ENCODE measurements at regions not wholly inside any gene's neighbourhood (a gene's known extent, or its start where the extent isn't known, plus 50 kb on each side); places are given as distances from the start of the nearest gene placed in this dataset.

DNA sequence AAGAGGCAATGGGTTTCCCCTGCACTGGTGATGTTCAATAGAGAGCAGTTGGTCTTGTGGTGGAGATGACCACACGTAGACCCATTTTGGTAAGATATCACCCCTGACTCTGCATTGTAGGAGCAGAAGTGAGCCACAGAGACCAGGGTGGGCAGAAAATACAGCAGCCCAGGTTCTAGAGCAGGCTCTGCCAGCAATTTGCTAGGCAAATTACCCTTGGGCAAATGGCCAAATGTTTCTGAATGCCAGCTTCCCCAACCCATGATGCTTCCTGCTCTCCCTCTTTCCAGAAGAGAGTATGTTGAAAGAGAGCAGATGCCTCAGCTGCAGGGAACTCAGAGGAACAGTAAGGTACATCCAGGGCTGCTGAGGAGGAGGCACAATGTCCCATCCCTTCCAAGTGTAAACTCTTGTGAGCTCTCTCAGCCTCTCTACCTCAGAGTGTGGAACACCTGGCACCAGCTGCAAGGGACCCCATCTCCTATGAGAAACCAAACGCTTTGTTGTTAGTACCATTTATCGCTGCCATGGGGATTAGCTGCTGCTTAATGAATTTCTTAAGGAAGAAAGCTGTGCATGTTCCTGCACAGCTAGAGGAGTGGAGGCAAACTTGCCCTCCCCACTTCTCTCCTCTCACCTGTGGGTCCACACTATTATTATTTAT lies 317.5 kb upstream of the MOCS1 start:
- no peak overlapping the region for H2BK20ac ChIP-seq (ENCODE audit: low read depth, low read length)
- H3K27me3 ChIP-seq (ENCODE audit: control insufficient read depth, insufficient read depth, low read length) = no peaks in the 10 kb centered on the region
- no TSS peak for BruUV-seq (replicated peaks)
- no peak overlapping the region for H3K4me2 ChIP-seq (ENCODE audit: low read depth, low read length)
- no peaks in the 10 kb centered on the region for H3K79me1 ChIP-seq (ENCODE audit: low read depth in 1 of 2, low read length in 2 of 2)
- no peak overlapping the region for H2AFZ ChIP-seq (replicated peaks; ENCODE audit: low read length, poor library complexity)
- no peak overlapping the region for H3K14ac ChIP-seq (replicated peaks; ENCODE audit: low read depth, low read length)
- H3K9ac ChIP-seq (ENCODE audit: low read depth, low read length) = no peak overlapping the region
- no peak overlapping the region for H2AK5ac ChIP-seq (ENCODE audit: low read depth, low read length)
- no peak overlapping the region for H3K27ac ChIP-seq (ENCODE audit: insufficient read depth, low read length)
- no peaks in the 10 kb centered on the region for H3K4me1 ChIP-seq (ENCODE audit: control insufficient read depth, insufficient read depth, low read length)
- CTCF ChIA-PET = no interaction called here
- no peaks in the 10 kb centered on the region for H4K20me1 ChIP-seq (ENCODE audit: insufficient read depth, low read length)
- no peak overlapping the region for H3K18ac ChIP-seq (ENCODE audit: low read depth, low read length)
- no peak for DNase-seq
- intact Hi-C loops (cut with micrococcal nuclease) (no loop called here), dilution Hi-C loops (cut with HindIII; ENCODE audit: low sequenced_read_pairs, unreplicated experiment) (no loop called here), in situ Hi-C loops (cut with MboI; ENCODE audit: low sequenced_read_pairs) (no loop called here)
- POLR2A ChIA-PET (ENCODE audit: unreplicated experiment) = no interaction called here
- 20% methylated on average over 1 of the region's 3 CpGs; no CpG with 5 or more reads in 1 of the 2 experiments for WGBS, 2 experiments (ENCODE audit: extremely low coverage in 2 of 2, insufficient read length in 1 of 2)
- H4K5ac ChIP-seq (ENCODE audit: low read depth, low read length) = no peak overlapping the region
- no peak overlapping the region for H3K56ac ChIP-seq (ENCODE audit: extremely low read depth, insufficient read depth, low read length)
- no peaks in the 10 kb centered on the region for H3K36me3 ChIP-seq (ENCODE audit: control insufficient read depth, insufficient read depth, low read length)
- H3K9me3 ChIP-seq (ENCODE audit: control insufficient read depth, insufficient read depth, low read length) = no peaks in the 10 kb centered on the region; the same call in 1 of the 2 replicates
- no peaks in the 10 kb centered on the region for H3K9me1 ChIP-seq (ENCODE audit: insufficient read depth, low read length)
- TF ChIP-seq CHD1 (IDR thresholded peaks at IDR 0.05; ENCODE audit: low read depth, low read length) (no peak), NFE2L2 (IDR thresholded peaks at IDR 0.05; ENCODE audit: low read depth, low read length) (no peak), FOS (IDR thresholded peaks at IDR 0.05; ENCODE audit: low read depth, low read length) (no peak), RFX5 (IDR thresholded peaks at IDR 0.05; ENCODE audit: low read depth, low read length) (no peak), POLR2A (IDR thresholded peaks at IDR 0.05; ENCODE audit: low read depth, low read length) (no peak), RCOR1 (IDR thresholded peaks at IDR 0.05; ENCODE audit: insufficient replicate concordance, low read length) (no peak), CEBPB (IDR thresholded peaks at IDR 0.05; ENCODE audit: low read depth, low read length) (no peak), SMC3 (IDR thresholded peaks at IDR 0.05; ENCODE audit: low read depth, low read length) (no peak), BHLHE40 (IDR thresholded peaks at IDR 0.05; ENCODE audit: low read depth, low read length) (no peak), MXI1 (IDR thresholded peaks at IDR 0.05; ENCODE audit: borderline replicate concordance, low read depth, low read length) (no peak), MAZ (IDR thresholded peaks at IDR 0.05; ENCODE audit: borderline replicate concordance, low read depth, low read length) (no peak), MAFK (IDR thresholded peaks at IDR 0.05; ENCODE audit: low read depth, low read length) (no peak), RAD21 (IDR thresholded peaks at IDR 0.05; ENCODE audit: low read length) (no peak)
- TF ChIP-seq, protein P1, sequence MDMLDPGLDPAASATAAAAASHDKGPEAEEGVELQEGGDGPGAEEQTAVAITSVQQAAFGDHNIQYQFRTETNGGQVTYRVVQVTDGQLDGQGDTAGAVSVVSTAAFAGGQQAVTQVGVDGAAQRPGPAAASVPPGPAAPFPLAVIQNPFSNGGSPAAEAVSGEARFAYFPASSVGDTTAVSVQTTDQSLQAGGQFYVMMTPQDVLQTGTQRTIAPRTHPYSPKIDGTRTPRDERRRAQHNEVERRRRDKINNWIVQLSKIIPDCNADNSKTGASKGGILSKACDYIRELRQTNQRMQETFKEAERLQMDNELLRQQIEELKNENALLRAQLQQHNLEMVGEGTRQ (IDR thresholded peaks at IDR 0.05; ENCODE audit: low read depth, low read length) = no peak
- TF ChIP-seq, protein P2, sequence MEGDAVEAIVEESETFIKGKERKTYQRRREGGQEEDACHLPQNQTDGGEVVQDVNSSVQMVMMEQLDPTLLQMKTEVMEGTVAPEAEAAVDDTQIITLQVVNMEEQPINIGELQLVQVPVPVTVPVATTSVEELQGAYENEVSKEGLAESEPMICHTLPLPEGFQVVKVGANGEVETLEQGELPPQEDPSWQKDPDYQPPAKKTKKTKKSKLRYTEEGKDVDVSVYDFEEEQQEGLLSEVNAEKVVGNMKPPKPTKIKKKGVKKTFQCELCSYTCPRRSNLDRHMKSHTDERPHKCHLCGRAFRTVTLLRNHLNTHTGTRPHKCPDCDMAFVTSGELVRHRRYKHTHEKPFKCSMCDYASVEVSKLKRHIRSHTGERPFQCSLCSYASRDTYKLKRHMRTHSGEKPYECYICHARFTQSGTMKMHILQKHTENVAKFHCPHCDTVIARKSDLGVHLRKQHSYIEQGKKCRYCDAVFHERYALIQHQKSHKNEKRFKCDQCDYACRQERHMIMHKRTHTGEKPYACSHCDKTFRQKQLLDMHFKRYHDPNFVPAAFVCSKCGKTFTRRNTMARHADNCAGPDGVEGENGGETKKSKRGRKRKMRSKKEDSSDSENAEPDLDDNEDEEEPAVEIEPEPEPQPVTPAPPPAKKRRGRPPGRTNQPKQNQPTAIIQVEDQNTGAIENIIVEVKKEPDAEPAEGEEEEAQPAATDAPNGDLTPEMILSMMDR (conservative IDR thresholded peaks at IDR 0.05; ENCODE audit: low read depth, low read length) = no peak
- TF ChIP-seq, protein P3, sequence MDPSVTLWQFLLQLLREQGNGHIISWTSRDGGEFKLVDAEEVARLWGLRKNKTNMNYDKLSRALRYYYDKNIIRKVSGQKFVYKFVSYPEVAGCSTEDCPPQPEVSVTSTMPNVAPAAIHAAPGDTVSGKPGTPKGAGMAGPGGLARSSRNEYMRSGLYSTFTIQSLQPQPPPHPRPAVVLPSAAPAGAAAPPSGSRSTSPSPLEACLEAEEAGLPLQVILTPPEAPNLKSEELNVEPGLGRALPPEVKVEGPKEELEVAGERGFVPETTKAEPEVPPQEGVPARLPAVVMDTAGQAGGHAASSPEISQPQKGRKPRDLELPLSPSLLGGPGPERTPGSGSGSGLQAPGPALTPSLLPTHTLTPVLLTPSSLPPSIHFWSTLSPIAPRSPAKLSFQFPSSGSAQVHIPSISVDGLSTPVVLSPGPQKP (IDR thresholded peaks at IDR 0.05; ENCODE audit: borderline replicate concordance, low read depth, low read length) = no peak
- H3K4ac ChIP-seq (ENCODE audit: low read depth, low read length) = no peak overlapping the region
- H2BK120ac ChIP-seq (ENCODE audit: low read depth, low read length) = no peak overlapping the region
- H2BK15ac ChIP-seq (ENCODE audit: low read depth, low read length) = no peak overlapping the region
- no peak overlapping the region for H2BK5ac ChIP-seq (ENCODE audit: low read depth, low read length, poor library complexity, severe bottlenecking)
- H4K8ac ChIP-seq (ENCODE audit: low read depth in 2 of 2, low read length in 2 of 2) = no peak overlapping the region
- H3K4me3 ChIP-seq (ENCODE audit: insufficient read depth, low read depth, low read length) = no peak overlapping the region
- no peak overlapping the region for H4K91ac ChIP-seq (ENCODE audit: insufficient read depth, low read depth, low read length)
- H3K23ac ChIP-seq (ENCODE audit: low read depth, low read length) = no peak overlapping the region
- no peak overlapping the region for H2AK9ac ChIP-seq (replicated peaks; ENCODE audit: low read depth, low read length, poor library complexity)
- no peak for ATAC-seq (ENCODE audit: low read depth)

Measured in IMR-90 (cell line).